Neural cell (in vitro differentiated cells): ENCODE measurements at regions not wholly inside any gene's neighbourhood (a gene's known extent, or its start where the extent isn't known, plus 50 kb on each side); places are given as distances from the start of the nearest gene placed in this dataset.

Experiments used
- H2AFZ ChIP-seq: fragments of 200-600, 300-800 bp; sonication (generic), shearing (Covaris generic); 2 replicates; pipeline ENCODE4 v1.6.0; 2014; ENCODE audit warnings: low read depth, mild to moderate bottlenecking, antibody characterized with exemption, low read length, moderate library complexity
- H3F3A ChIP-seq: fragments of 200-600 bp; shearing (Covaris generic); 2 replicates; pipeline ENCODE4 v1.6.1; 2016; ENCODE audit warnings: mild to moderate bottlenecking, moderate library complexity, mixed read lengths, antibody characterized with exemption, low read length; ENCODE audit not compliant: insufficient read depth, poor library complexity, severe bottlenecking
- H3K27ac ChIP-seq: fragments of 200-600, 300-800 bp; sonication (generic), shearing (Covaris generic); 2 replicates; pipeline ENCODE4 v1.5.1; 2014; ENCODE audit warnings: mild to moderate bottlenecking, low read length, moderate library complexity
- H3K27me3 ChIP-seq: fragments of 300-800, 200-600 bp; sonication (generic), shearing (Covaris generic); 2 replicates; pipeline ENCODE4 v1.6.0; 2014; ENCODE audit warnings: mild to moderate bottlenecking, low read depth, low read length, moderate library complexity; ENCODE audit not compliant: insufficient read depth
- H3K36me3 ChIP-seq: fragments of 300-800, 200-600 bp; sonication (generic), shearing (Covaris generic); 2 replicates; pipeline ENCODE4 v1.5.1; 2014; ENCODE audit warnings: mild to moderate bottlenecking, antibody characterized with exemption, low read length, moderate library complexity; ENCODE audit not compliant: insufficient read depth
- H3K4me2 ChIP-seq: fragments of 300-800, 200-600 bp; sonication (generic), shearing (Covaris generic); 2 replicates; pipeline ENCODE4 v1.6.0; 2014; ENCODE audit warnings: mild to moderate bottlenecking, low read length
- H3K4me3 ChIP-seq: fragments of 300-800, 200-600 bp; sonication (generic), shearing (Covaris generic); 2 replicates; pipeline ENCODE4 v1.5.1; 2014; ENCODE audit warnings: mild to moderate bottlenecking, low read length, moderate library complexity
- H3K79me2 ChIP-seq: fragments of 200-600 bp; shearing (Covaris generic); replicated peaks from 2 replicates; pipeline ENCODE4 v1.6.0; 2014; ENCODE audit warnings: mild to moderate bottlenecking, low read length, moderate library complexity; ENCODE audit not compliant: insufficient read depth
- H3K9ac ChIP-seq: fragments of 300-800, 200-600 bp; sonication (generic), shearing (Covaris generic); 2 replicates; pipeline ENCODE4 v1.6.1; 2016; ENCODE audit warnings: mild to moderate bottlenecking, low read length, mixed read lengths
- H3K9me2 ChIP-seq: fragments of 200-600 bp; shearing (Covaris generic); 2 replicates; pipeline ENCODE4 v1.6.1; 2016; ENCODE audit warnings: mild to moderate bottlenecking, low read length, mixed read lengths; ENCODE audit not compliant: insufficient read depth
- H3K9me3 ChIP-seq: fragments of 200-600, 300-800 bp; sonication (generic), shearing (Covaris generic); 2 replicates; pipeline ENCODE4 v1.6.1; 2016; ENCODE audit warnings: mild to moderate bottlenecking, mixed run types, low read length, moderate library complexity, mixed read lengths
- H4K20me1 ChIP-seq: fragments of 200-600 bp; shearing (Covaris generic); 2 replicates; pipeline ENCODE4 v1.6.1; 2016; ENCODE audit warnings: mild to moderate bottlenecking, mixed run types; ENCODE audit not compliant: insufficient read depth
- EP300 ChIP-seq: fragments of 450-650 bp; conservative IDR thresholded peaks from 2 replicates; pipeline ENCODE4 v1.6.1; 2014; ENCODE audit warnings: antibody characterized with exemption, mild to moderate bottlenecking, moderate library complexity; ENCODE audit not compliant: poor library complexity, severe bottlenecking
- EZH2 ChIP-seq: fragments of 200-600, 300-800 bp; shearing (Covaris generic), sonication (generic); IDR thresholded peaks from 2 replicates; pipeline ENCODE4 v1.6.1; 2014; ENCODE audit warnings: antibody characterized with exemption, low read length, borderline replicate concordance, mild to moderate bottlenecking; ENCODE audit not compliant: insufficient read depth, poor library complexity, severe bottlenecking
- MXI1 ChIP-seq: fragments of 450-650 bp; conservative IDR thresholded peaks from 2 replicates; pipeline ENCODE4 v1.6.1; 2014; ENCODE audit warnings: antibody characterized with exemption, mild to moderate bottlenecking; ENCODE audit not compliant: poor library complexity, severe bottlenecking
- POLR2AphosphoS5 ChIP-seq: IDR thresholded peaks from 2 replicates; pipeline ENCODE4 v1.6.1; 2012
- RAD21 ChIP-seq: fragments of 450-650 bp; conservative IDR thresholded peaks from 2 replicates; pipeline ENCODE4 v1.6.1; 2014; ENCODE audit warnings: antibody characterized with exemption, mild to moderate bottlenecking, moderate library complexity
- SMC3 ChIP-seq: fragments of 450-650 bp; conservative IDR thresholded peaks from 2 replicates; pipeline ENCODE4 v1.6.1; 2014; ENCODE audit warnings: antibody characterized with exemption, mild to moderate bottlenecking, moderate library complexity; ENCODE audit not compliant: poor library complexity
- TAF1 ChIP-seq: IDR thresholded peaks from 2 replicates; pipeline ENCODE4 v1.6.1; 2012; ENCODE audit warnings: low read depth
- TF ChIP-seq, protein P1 (sequence below): fragments of 450-650 bp; IDR thresholded peaks from 2 replicates; pipeline ENCODE4 v1.5.1; 2014; ENCODE audit warnings: antibody characterized with exemption, mild to moderate bottlenecking, moderate library complexity; ENCODE audit not compliant: poor library complexity, severe bottlenecking
- TF ChIP-seq, protein P2 (sequence below): IDR thresholded peaks from 2 replicates; pipeline ENCODE4 v1.6.1; 2012; ENCODE audit warnings: borderline replicate concordance

DNA sequence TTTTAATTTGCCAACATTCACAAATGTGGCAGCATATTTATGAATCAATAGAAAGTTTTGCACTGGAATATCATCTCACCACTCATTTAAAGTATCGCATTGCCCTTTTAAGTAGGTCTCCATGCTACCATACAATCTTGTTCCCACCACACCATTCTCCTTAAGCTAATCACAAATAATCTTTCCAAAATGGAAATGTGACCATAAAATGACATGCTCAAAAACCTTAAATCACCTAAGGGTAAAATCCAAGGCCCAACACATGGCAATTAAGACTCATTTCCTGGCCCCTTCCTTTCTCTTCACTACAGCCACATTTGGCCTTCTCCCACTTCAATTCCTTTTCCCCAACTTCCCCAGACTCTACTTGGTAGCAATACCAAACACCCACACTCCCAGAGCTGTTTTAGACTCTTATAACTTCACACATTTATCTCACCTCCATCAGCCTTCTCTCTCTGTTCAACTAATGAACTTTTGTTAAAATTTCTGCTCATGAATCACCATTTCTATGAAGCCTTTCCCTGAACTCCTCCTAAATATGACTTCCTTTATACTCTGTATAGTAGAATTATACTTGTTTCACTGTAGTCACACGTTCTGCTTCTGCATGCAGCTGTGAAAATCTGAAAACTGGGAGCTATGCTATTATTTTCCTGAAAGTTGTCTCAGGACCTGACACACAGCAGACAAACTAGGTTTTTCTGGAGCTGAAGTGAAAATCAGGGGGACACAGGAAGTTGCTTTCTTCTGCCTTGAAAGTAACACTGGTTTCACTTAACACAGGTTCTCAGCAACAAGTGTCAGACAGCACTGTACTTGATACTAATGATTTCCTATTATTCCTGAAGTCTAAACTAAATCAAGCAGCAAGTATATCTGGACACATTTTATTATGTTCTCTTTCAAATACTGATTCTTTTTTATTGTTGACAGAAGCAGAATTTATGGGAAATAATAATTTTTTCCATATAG is 303.9 kb downstream of the ZEB2 start:
- H3K36me3 ChIP-seq, result no peaks in the 10 kb centered on the region
- H4K20me1 ChIP-seq, result no peaks in the 10 kb centered on the region
- no peaks in the 10 kb centered on the region for H3K27me3 ChIP-seq
- no peaks in the 10 kb centered on the region for H3F3A ChIP-seq
- H3K9me2 ChIP-seq, result no peaks in the 10 kb centered on the region
- TF ChIP-seq RAD21 (no peak), EP300 (no peak)
- TF ChIP-seq, protein P1, sequence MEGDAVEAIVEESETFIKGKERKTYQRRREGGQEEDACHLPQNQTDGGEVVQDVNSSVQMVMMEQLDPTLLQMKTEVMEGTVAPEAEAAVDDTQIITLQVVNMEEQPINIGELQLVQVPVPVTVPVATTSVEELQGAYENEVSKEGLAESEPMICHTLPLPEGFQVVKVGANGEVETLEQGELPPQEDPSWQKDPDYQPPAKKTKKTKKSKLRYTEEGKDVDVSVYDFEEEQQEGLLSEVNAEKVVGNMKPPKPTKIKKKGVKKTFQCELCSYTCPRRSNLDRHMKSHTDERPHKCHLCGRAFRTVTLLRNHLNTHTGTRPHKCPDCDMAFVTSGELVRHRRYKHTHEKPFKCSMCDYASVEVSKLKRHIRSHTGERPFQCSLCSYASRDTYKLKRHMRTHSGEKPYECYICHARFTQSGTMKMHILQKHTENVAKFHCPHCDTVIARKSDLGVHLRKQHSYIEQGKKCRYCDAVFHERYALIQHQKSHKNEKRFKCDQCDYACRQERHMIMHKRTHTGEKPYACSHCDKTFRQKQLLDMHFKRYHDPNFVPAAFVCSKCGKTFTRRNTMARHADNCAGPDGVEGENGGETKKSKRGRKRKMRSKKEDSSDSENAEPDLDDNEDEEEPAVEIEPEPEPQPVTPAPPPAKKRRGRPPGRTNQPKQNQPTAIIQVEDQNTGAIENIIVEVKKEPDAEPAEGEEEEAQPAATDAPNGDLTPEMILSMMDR, result no peak
- TF ChIP-seq, protein P2, sequence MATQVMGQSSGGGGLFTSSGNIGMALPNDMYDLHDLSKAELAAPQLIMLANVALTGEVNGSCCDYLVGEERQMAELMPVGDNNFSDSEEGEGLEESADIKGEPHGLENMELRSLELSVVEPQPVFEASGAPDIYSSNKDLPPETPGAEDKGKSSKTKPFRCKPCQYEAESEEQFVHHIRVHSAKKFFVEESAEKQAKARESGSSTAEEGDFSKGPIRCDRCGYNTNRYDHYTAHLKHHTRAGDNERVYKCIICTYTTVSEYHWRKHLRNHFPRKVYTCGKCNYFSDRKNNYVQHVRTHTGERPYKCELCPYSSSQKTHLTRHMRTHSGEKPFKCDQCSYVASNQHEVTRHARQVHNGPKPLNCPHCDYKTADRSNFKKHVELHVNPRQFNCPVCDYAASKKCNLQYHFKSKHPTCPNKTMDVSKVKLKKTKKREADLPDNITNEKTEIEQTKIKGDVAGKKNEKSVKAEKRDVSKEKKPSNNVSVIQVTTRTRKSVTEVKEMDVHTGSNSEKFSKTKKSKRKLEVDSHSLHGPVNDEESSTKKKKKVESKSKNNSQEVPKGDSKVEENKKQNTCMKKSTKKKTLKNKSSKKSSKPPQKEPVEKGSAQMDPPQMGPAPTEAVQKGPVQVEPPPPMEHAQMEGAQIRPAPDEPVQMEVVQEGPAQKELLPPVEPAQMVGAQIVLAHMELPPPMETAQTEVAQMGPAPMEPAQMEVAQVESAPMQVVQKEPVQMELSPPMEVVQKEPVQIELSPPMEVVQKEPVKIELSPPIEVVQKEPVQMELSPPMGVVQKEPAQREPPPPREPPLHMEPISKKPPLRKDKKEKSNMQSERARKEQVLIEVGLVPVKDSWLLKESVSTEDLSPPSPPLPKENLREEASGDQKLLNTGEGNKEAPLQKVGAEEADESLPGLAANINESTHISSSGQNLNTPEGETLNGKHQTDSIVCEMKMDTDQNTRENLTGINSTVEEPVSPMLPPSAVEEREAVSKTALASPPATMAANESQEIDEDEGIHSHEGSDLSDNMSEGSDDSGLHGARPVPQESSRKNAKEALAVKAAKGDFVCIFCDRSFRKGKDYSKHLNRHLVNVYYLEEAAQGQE, result no peak
- no peak overlapping the region for H3K4me2 ChIP-seq
- H3K9me3 ChIP-seq, result no peaks in the 10 kb centered on the region
- H3K4me3 ChIP-seq, result no peak overlapping the region
- H3K79me2 ChIP-seq, result no peaks in the 10 kb centered on the region
- H2AFZ ChIP-seq, result no peak overlapping the region
- no peak overlapping the region for H3K27ac ChIP-seq
- H3K9ac ChIP-seq, result no peak overlapping the region

DNA sequence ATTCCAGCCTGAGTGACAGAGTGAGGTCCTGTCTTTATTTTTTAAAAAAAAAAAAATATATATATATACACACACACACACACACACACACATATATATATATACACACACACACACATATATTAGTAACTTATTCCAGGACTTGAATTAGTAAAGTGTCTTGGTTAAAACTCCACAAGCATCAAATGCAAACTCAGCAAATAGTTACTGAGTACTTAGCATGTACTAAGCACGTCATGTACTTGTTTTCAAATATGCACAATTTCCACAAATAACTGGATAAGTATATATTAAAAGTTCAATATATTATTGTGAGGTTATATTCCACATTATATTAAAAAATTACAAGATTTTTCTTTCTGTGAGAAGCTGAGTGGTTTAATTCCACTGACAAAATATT is 304.7 kb downstream of the ZEB2 start:
- no peaks in the 10 kb centered on the region for H4K20me1 ChIP-seq
- no peaks in the 10 kb centered on the region for H3K27me3 ChIP-seq
- H3K9me3 ChIP-seq, result no peaks in the 10 kb centered on the region
- H3K9me2 ChIP-seq, result no peaks in the 10 kb centered on the region
- no peaks in the 10 kb centered on the region for H3K36me3 ChIP-seq
- TF ChIP-seq EZH2 (no peak), EP300 (no peak), TAF1 (no peak), SMC3 (no peak), MXI1 (no peak), RAD21 (no peak), POLR2AphosphoS5 (no peak)
- TF ChIP-seq, protein P2, result no peak
- TF ChIP-seq, protein P1, result no peak
- no peak overlapping the region for H3K4me2 ChIP-seq
- H3K79me2 ChIP-seq, result no peaks in the 10 kb centered on the region
- no peak overlapping the region for H3K4me3 ChIP-seq
- no peak overlapping the region for H3K9ac ChIP-seq
- no peaks in the 10 kb centered on the region for H3F3A ChIP-seq
- no peak overlapping the region for H2AFZ ChIP-seq
- no peak overlapping the region for H3K27ac ChIP-seq
